Brain microvascular endothelial cell (primary cell): ENCODE measurements at regions not wholly inside any gene's neighbourhood (a gene's known extent, or its start where the extent isn't known, plus 50 kb on each side); places are given as distances from the start of the nearest gene placed in this dataset.

ENCODE experiments used
- DNase-seq: peaks from one replicate; pipeline ENCODE4 v3.0.0-alpha.2; 2020
- H3K27ac ChIP-seq: fragments of 250-450 bp; sonication (Bioruptor Pico); 2 replicates; pipeline ENCODE4 v1.5.1; 2020; ENCODE audit warnings: mild to moderate bottlenecking, moderate library complexity
- H3K27me3 ChIP-seq: fragments of 250-450 bp; sonication (Bioruptor Pico); replicated peaks from 2 replicates; pipeline ENCODE4 v1.5.1; 2020; ENCODE audit warnings: mild to moderate bottlenecking
- H3K36me3 ChIP-seq: fragments of 250-450 bp; sonication (Bioruptor Pico); replicated peaks from 2 replicates; pipeline ENCODE4 v1.5.1; 2020; ENCODE audit warnings: mild to moderate bottlenecking
- H3K4me3 ChIP-seq: 2 replicates; pipeline ENCODE4 v1.5.1; 2011; ENCODE audit warnings: low read depth, mild to moderate bottlenecking, control low read depth, low read length, moderate library complexity
- in situ Hi-C: cut with HindIII; loops from 2 replicates; pipeline ENCODE4 v1.10.0; 2017; ENCODE audit warnings: low sequenced_read_pairs, low pct_ligation_motif_present
- TF ChIP-seq, protein P1 (sequence below): IDR thresholded peaks from 2 replicates; pipeline ENCODE4 v1.5.1; 2011; ENCODE audit warnings: low read depth, mild to moderate bottlenecking, moderate library complexity, low read length, control low read depth, inconsistent platforms; ENCODE audit errors: missing control alignments

- TF ChIP-seq, protein P1, sequence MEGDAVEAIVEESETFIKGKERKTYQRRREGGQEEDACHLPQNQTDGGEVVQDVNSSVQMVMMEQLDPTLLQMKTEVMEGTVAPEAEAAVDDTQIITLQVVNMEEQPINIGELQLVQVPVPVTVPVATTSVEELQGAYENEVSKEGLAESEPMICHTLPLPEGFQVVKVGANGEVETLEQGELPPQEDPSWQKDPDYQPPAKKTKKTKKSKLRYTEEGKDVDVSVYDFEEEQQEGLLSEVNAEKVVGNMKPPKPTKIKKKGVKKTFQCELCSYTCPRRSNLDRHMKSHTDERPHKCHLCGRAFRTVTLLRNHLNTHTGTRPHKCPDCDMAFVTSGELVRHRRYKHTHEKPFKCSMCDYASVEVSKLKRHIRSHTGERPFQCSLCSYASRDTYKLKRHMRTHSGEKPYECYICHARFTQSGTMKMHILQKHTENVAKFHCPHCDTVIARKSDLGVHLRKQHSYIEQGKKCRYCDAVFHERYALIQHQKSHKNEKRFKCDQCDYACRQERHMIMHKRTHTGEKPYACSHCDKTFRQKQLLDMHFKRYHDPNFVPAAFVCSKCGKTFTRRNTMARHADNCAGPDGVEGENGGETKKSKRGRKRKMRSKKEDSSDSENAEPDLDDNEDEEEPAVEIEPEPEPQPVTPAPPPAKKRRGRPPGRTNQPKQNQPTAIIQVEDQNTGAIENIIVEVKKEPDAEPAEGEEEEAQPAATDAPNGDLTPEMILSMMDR, result no peak
- in situ Hi-C loops, result no loop called here
- H3K27me3 ChIP-seq, result no peaks in the 10 kb centered on the region
- no peak overlapping the region for H3K4me3 ChIP-seq
- H3K27ac ChIP-seq, result no peak overlapping the region
- no peaks in the 10 kb centered on the region for H3K36me3 ChIP-seq
- no peak for DNase-seq
Observed at GRCh38 chr3:24662449-24663345, 168.0 kb upstream of the THRB start.

DNA sequence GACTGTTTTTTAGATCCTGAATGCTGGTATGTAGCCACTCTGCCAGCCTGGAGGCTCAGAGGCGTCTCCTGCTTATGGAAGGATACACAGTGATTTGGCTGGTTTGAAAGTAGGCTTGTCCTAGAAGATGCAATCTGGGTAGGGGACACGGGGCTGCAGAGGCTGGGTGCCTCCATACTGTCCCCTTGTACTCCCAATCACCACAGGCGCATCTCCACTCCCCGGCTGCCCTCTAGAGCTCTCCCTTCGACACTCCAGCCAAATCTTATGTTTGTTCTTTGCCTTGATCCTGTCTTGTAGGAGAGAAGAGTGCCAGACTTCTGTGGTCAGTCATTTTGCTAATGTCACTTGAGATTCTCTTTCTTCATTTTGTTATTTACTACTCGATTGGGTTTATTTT is 168.8 kb upstream of the THRB start:
- no peak for DNase-seq
- TF ChIP-seq, protein P1, result no peak
- Histone ChIP-seq H3K4me3 (no peak overlapping the region), H3K27me3 (no peaks in the 10 kb centered on the region), H3K36me3 (no peaks in the 10 kb centered on the region), H3K27ac (no peak overlapping the region)
- in situ Hi-C loops, result no loop called here

- TF ChIP-seq, protein P1, result no peak
- H3K36me3 ChIP-seq, result no peaks in the 10 kb centered on the region
- H3K4me3 ChIP-seq, result no peak overlapping the region
- no peak for DNase-seq
- H3K27me3 ChIP-seq, result no peaks in the 10 kb centered on the region
- in situ Hi-C loops, result no loop called here
- no peak overlapping the region for H3K27ac ChIP-seq
Observed at GRCh38 chr3:24668039-24668438, 173.4 kb upstream of the THRB start.

DNA sequence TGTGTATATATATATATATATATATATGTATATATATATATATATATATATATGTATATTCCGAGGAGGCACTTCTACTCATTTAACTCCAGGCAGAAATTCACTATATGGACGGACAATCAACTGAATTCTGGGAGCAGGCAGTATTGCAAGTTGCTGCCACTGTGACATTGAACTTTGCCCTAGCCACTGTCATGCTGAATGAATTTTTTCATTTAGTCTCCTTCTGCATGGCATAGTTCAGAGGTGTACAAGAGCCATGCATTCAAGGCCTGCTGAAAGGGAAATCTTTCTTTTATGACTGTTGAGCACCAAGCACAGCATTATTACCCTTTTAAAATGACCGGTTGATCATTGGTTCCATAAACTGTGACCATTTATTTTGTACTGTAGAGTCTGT is 176.2 kb upstream of the THRB start:
- H3K27me3 ChIP-seq, result no peaks in the 10 kb centered on the region
- no peaks in the 10 kb centered on the region for H3K36me3 ChIP-seq
- no peak overlapping the region for H3K4me3 ChIP-seq
- in situ Hi-C loops, result no loop called here
- H3K27ac ChIP-seq, result no peak overlapping the region
- no peak for DNase-seq
- TF ChIP-seq, protein P1, result no peak

DNA sequence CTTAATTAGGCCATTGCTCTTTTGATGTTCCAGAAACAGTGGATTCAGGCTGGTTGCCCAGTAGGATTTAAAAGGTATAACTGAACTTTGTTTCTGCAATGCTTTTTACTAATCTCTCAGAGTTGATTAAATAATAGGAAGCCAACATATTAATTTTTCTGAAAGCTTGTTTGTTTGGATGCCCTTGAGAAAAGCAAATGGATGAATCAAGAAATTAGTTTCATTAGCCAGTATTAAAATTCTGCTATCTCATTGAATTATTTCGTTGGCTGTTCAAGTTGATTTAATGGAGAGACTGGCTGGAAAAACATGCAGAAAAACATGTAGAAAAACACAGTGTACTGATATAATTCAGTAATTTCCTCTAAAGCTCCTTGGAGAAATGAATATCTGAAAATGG is 178.9 kb upstream of the THRB start:
- TF ChIP-seq, protein P1, result no peak
- H3K27ac ChIP-seq, result no peak overlapping the region
- H3K36me3 ChIP-seq, result no peaks in the 10 kb centered on the region
- in situ Hi-C loops, result no loop called here
- H3K4me3 ChIP-seq, result no peak overlapping the region
- no peak for DNase-seq
- no peaks in the 10 kb centered on the region for H3K27me3 ChIP-seq
